SK-N-SH (cell line): ENCODE measurements at regions not wholly inside any gene's neighbourhood (a gene's known extent, or its start where the extent isn't known, plus 50 kb on each side); places are given as distances from the start of the nearest gene placed in this dataset.

Experiments
- CTCF ChIP-seq: fragments of 200-600 bp; sonication (generic); IDR thresholded peaks from 2 replicates; pipeline ENCODE4 v1.6.1; 2017; ENCODE audit warnings: antibody characterized with exemption, mild to moderate bottlenecking, moderate library complexity
- EP300 ChIP-seq, 2 experiments: IDR thresholded peaks; 2 replicates each; pipeline versions ENCODE4 v1.4.0 to v1.6.1; 2012; ENCODE audit warnings: borderline replicate concordance in 1 of 2, low read depth in 1 of 2, low read length in 1 of 2
- GATA2 ChIP-seq: sonication (generic); formaldehyde crosslinking; IDR thresholded peaks from 2 replicates; pipeline ENCODE4 v1.5.0; 2020; ENCODE audit warnings: mild to moderate bottlenecking, missing genetic modification reagents
- JUND ChIP-seq: IDR thresholded peaks from 2 replicates; pipeline ENCODE4 v1.4.0; 2012
- MAX ChIP-seq: IDR thresholded peaks from 2 replicates; pipeline ENCODE4 v1.4.0; 2012; ENCODE audit warnings: low read depth
- POLR2AphosphoS5 ChIP-seq: IDR thresholded peaks from 2 replicates; pipeline ENCODE4 v1.6.1; 2012; ENCODE audit warnings: low read depth, low read length
- RAD21 ChIP-seq: IDR thresholded peaks from 2 replicates; pipeline ENCODE4 v1.6.1; 2012; ENCODE audit warnings: mild to moderate bottlenecking, low read length
- RCOR1 ChIP-seq: fragments of 150-350 bp; IDR thresholded peaks from 2 replicates; pipeline ENCODE4 v1.6.1; 2017; ENCODE audit warnings: antibody characterized with exemption, low read length
- REST ChIP-seq: IDR thresholded peaks from 2 replicates; pipeline ENCODE4 v1.6.1; 2012; ENCODE audit warnings: mild to moderate bottlenecking, low read depth, low read length, moderate library complexity
- RFX5 ChIP-seq: IDR thresholded peaks from 2 replicates; pipeline ENCODE4 v1.6.1; 2012; ENCODE audit warnings: mild to moderate bottlenecking, improper control_type of control experiment, low read length
- SIN3A ChIP-seq: IDR thresholded peaks from 2 replicates; pipeline ENCODE4 v1.6.1; 2012; ENCODE audit warnings: low read depth, mild to moderate bottlenecking, low read length, moderate library complexity, borderline replicate concordance
- SMC3 ChIP-seq: IDR thresholded peaks from 2 replicates; pipeline ENCODE4 v1.6.1; 2012; ENCODE audit warnings: low read depth, low read length, improper control_type of control experiment
- USF1 ChIP-seq: IDR thresholded peaks from 2 replicates; pipeline ENCODE4 v1.4.0; 2012; ENCODE audit warnings: low read depth, borderline replicate concordance
- ZBTB33 ChIP-seq: IDR thresholded peaks from 2 replicates; pipeline ENCODE4 v1.4.0; 2012; ENCODE audit warnings: low read depth, borderline replicate concordance

GRCh38 chr4:180923486-180923885, 1319.7 kb upstream of the TENM3 start:
- TF ChIP-seq RCOR1: no peak
- no peak for TF ChIP-seq SIN3A
- TF ChIP-seq CTCF: no peak
- TF ChIP-seq EP300 (IDR thresholded peaks at IDR 0.05; ENCODE audit: borderline replicate concordance in 1 of 2, low read depth in 1 of 2, low read length in 1 of 2): no peak
- TF ChIP-seq JUND: no peak
- no peak for TF ChIP-seq RFX5
- TF ChIP-seq RAD21: no peak
- no peak for TF ChIP-seq USF1
- no peak for TF ChIP-seq SMC3
- no peak for TF ChIP-seq REST
- TF ChIP-seq POLR2AphosphoS5: no peak
- TF ChIP-seq ZBTB33: no peak
- no peak for TF ChIP-seq GATA2 (CRISPR knock-in tag)
- no peak for TF ChIP-seq MAX
